ENCODE measurements at regions not wholly inside any gene's neighbourhood (a gene's known extent, or its start where the extent isn't known, plus 50 kb on each side); places are given as distances from the start of the nearest gene placed in this dataset.
A peak's percentile ranks its signal among the peaks of the same experiment; 100 is the strongest.

DNA sequence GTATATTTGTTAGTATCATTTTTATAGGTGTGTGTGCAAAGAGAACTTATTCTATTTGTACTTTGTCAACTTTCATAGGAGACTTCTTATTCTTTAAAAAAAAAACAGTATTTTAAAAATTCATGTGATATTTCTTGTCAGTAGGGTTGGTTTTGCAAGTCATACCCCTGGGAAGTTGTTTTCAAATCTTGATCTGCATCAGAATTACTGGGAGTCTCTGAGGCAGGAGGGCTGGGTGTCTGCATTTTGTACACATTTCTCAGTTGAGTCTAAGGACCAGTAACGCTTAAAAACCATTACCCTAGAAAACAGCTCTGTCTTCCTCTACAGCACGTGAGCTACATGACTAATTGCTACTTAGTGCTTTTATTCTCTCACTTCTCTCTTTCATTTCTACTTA lies 76.0 kb upstream of the CTTNBP2NL start:
- DNase-seq = no peak

- no peak for DNase-seq
Observed at GRCh38 chr1:112322018-112322417, 74.0 kb upstream of the CTTNBP2NL start.

- no peak for DNase-seq
Observed at GRCh38 chr1:112322983-112323678, 72.9 kb upstream of the CTTNBP2NL start.

GRCh38 chr1:112325504-112325903 lies 70.5 kb upstream of the CTTNBP2NL start:
- peak; percentile 41 for DNase-seq

GRCh38 chr1:112328600-112328999 lies 67.4 kb upstream of the CTTNBP2NL start:
- no peak for DNase-seq

GRCh38 chr1:112332176-112333150 lies 63.6 kb upstream of the CTTNBP2NL start:
- DNase-seq = no peak

GRCh38 chr1:112335351-112335750 lies 60.7 kb upstream of the CTTNBP2NL start:
- no peak for DNase-seq

- peak; percentile 11 for DNase-seq
Observed at GRCh38 chr1:112337028-112337531, 58.9 kb upstream of the CTTNBP2NL start.

DNA sequence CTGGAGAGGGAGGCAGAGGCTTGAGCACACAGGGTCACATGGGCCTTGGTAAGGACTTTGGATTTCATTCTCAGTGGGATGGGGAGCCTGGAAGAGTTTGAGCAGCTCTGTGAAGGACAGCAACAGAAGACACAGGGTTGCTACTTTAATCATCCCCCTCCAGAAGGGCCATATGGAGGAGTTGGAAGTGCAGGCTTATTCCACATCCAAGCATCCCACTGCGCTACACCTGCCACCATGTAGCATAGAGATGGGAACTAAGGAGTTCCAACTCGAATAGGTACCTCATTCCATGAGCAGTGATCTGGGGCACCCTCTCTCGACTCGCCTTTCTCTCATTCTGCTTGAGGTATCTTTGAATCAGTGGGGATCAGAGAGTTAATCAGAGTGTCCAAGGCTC lies 54.0 kb upstream of the CTTNBP2NL start:
- no peak for DNase-seq

DNA sequence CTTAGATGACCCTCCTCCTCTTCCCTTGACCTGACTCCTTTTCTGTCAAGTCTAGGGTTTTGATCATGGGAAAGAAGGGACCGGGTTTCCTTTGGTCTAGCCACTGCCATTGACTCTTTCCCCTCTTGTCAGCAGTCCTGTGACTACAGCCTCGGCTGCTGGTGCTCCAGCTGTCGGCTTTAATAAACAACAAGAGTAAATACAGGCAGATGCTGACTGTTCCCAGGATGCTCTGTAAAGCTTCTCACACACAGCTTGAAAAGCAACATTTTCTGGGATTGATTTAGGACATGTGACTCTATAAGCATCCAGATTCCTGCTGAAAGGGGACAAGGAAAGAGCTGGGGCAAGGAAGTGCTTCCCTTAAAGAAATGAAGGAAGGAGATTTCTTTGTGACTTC lies 53.5 kb upstream of the CTTNBP2NL start:
- DNase-seq = no peak

DNA sequence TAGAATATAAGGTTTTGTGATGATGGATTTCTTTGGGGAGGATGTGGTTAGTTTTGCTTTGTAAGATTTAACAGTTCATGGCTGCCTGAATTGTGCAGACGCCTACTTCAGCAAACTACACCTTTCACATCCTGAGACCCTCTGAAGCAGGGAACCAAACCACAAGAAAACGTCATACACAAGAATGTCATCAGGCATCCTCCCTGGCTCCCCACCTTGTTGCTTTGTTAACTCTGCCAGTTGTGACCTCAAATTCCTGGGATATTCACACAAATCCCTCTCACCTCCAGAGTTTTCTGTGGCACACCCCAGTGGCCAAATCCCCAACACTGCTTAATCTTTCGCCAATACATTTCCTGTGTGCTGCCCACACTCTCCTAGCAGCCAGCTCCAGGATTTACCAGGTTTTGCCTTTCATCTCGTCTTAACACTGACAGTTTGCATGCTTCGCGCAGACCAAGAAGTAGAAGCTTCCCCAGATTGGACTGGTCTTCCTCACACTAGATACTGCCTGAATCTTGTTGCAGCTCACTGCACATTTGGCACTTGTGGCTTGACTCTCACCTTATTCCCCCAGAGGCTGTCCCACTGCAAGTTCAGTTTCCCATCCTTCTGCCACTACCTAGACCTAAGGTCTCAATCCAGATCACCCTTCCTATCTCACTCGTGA lies 51.1 kb upstream of the CTTNBP2NL start:
- DNase-seq = no peak
